Astrocyte (in vitro differentiated cells and primary cell): ENCODE measurements at regions not wholly inside any gene's neighbourhood (a gene's known extent, or its start where the extent isn't known, plus 50 kb on each side); places are given as distances from the start of the nearest gene placed in this dataset.

Experiments
- DNase-seq: peaks from one replicate; pipeline ENCODE4 v3.0.0-alpha.2; 2010; ENCODE audit warnings: low read depth
- FAIRE-seq: peaks from 2 replicates; lab custom pipeline; 2011; peaks lifted over from hg19 to GRCh38; lab: Jason Lieb, UNC
- H2AFZ ChIP-seq: 2 replicates; pipeline ENCODE4 v1.6.0; 2012; ENCODE audit warnings: low read depth, low read length, inconsistent platforms
- H3K27ac ChIP-seq: 2 replicates; pipeline ENCODE4 v1.5.1; 2011; ENCODE audit warnings: low read depth, low read length, inconsistent platforms
- H3K27me3 ChIP-seq: 2 replicates; pipeline ENCODE4 v1.6.0; 2011; ENCODE audit warnings: low read length, inconsistent platforms; ENCODE audit not compliant: insufficient read depth
- H3K36me3 ChIP-seq: 2 replicates; pipeline ENCODE4 v1.5.1; 2011; ENCODE audit warnings: low read length, inconsistent platforms; ENCODE audit not compliant: insufficient read depth
- H3K4me1 ChIP-seq: 2 replicates; pipeline ENCODE4 v1.5.1; 2011; ENCODE audit warnings: low read length, inconsistent platforms; ENCODE audit not compliant: insufficient read depth
- H3K4me2 ChIP-seq: 2 replicates; pipeline ENCODE4 v1.6.0; 2012; ENCODE audit warnings: low read length, inconsistent platforms
- H3K4me3 ChIP-seq: 2 replicates; pipeline ENCODE4 v1.5.1; 2011; ENCODE audit warnings: low read depth, mild to moderate bottlenecking, low read length, inconsistent platforms; ENCODE audit not compliant: insufficient read depth
- H3K79me2 ChIP-seq: 2 replicates; pipeline ENCODE4 v1.6.0; 2012; ENCODE audit warnings: mild to moderate bottlenecking, low read length, inconsistent platforms; ENCODE audit not compliant: insufficient read depth
- H3K9ac ChIP-seq: 2 replicates; pipeline ENCODE4 v1.6.0; 2012; ENCODE audit warnings: mild to moderate bottlenecking, low read length, inconsistent platforms
- H3K9me3 ChIP-seq: 2 replicates; pipeline ENCODE4 v1.5.1; 2012; ENCODE audit warnings: low read depth, mild to moderate bottlenecking, low read length, inconsistent platforms; ENCODE audit not compliant: insufficient read depth
- H4K20me1 ChIP-seq: 2 replicates; pipeline ENCODE4 v1.6.0; 2012; ENCODE audit warnings: low read length, inconsistent platforms; ENCODE audit not compliant: insufficient read depth
- H3K27ac Mint-ChIP-seq: one replicate; pipeline ENCODE4 v1.8.0; 2021; ENCODE audit warnings: mild to moderate bottlenecking, mixed read lengths; ENCODE audit not compliant: unreplicated experiment
- H3K27me3 Mint-ChIP-seq: one replicate; pipeline ENCODE4 v1.8.0; 2021; ENCODE audit warnings: low read depth, mixed read lengths; ENCODE audit not compliant: unreplicated experiment
- H3K36me3 Mint-ChIP-seq: one replicate; pipeline ENCODE4 v1.8.0; 2021; ENCODE audit warnings: low read depth, mixed read lengths; ENCODE audit not compliant: unreplicated experiment
- H3K4me1 Mint-ChIP-seq: one replicate; pipeline ENCODE4 v1.8.0; 2021; ENCODE audit warnings: low read depth, mixed read lengths; ENCODE audit not compliant: unreplicated experiment
- H3K4me3 Mint-ChIP-seq: one replicate; pipeline ENCODE4 v1.8.0; 2021; ENCODE audit warnings: mild to moderate bottlenecking, moderate library complexity, mixed read lengths; ENCODE audit not compliant: unreplicated experiment
- H3K9me3 Mint-ChIP-seq: one replicate; pipeline ENCODE4 v1.8.0; 2021; ENCODE audit warnings: mild to moderate bottlenecking, mixed read lengths; ENCODE audit not compliant: unreplicated experiment
- EZH2 ChIP-seq: IDR thresholded peaks from 2 replicates; pipeline ENCODE4 v1.6.1; 2012; ENCODE audit warnings: mild to moderate bottlenecking, low read length, inconsistent platforms; ENCODE audit not compliant: insufficient read depth
- TF ChIP-seq, protein P1 (sequence below): IDR thresholded peaks from 2 replicates; pipeline ENCODE4 v1.5.1; 2011; ENCODE audit warnings: low read depth, mild to moderate bottlenecking, inconsistent platforms, low read length, moderate library complexity; ENCODE audit not compliant: insufficient read depth

- Histone ChIP-seq H3K36me3 (no peaks in the 10 kb centered on the region), H3K79me2 (no peaks in the 10 kb centered on the region), H3K27me3 (no peaks in the 10 kb centered on the region), H2AFZ (no peak overlapping the region), H3K27ac (no peak overlapping the region), H3K4me1 (peaks cover 10% of the 10 kb centered on the region), H3K9ac (no peak overlapping the region), H4K20me1 (no peaks in the 10 kb centered on the region), H3K4me3 (no peak overlapping the region), H3K4me2 (no peak overlapping the region), H3K9me3 (peaks cover 4% of the 10 kb centered on the region)
- Mint-ChIP-seq H3K27ac (no peak overlapping the region), H3K4me3 (no peak overlapping the region), H3K36me3 (peaks cover 4% of the 10 kb centered on the region), H3K27me3 (peaks cover 8% of the 10 kb centered on the region), H3K4me1 (peaks cover 6% of the 10 kb centered on the region), H3K9me3 (peaks cover 37% of the 10 kb centered on the region)
- FAIRE-seq, result no peak
- DNase-seq, result no peak
- TF ChIP-seq, protein P1, sequence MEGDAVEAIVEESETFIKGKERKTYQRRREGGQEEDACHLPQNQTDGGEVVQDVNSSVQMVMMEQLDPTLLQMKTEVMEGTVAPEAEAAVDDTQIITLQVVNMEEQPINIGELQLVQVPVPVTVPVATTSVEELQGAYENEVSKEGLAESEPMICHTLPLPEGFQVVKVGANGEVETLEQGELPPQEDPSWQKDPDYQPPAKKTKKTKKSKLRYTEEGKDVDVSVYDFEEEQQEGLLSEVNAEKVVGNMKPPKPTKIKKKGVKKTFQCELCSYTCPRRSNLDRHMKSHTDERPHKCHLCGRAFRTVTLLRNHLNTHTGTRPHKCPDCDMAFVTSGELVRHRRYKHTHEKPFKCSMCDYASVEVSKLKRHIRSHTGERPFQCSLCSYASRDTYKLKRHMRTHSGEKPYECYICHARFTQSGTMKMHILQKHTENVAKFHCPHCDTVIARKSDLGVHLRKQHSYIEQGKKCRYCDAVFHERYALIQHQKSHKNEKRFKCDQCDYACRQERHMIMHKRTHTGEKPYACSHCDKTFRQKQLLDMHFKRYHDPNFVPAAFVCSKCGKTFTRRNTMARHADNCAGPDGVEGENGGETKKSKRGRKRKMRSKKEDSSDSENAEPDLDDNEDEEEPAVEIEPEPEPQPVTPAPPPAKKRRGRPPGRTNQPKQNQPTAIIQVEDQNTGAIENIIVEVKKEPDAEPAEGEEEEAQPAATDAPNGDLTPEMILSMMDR, result no peak
- TF ChIP-seq EZH2, result no peak
Measured at GRCh38 chr16:54353097-54353496, 66.5 kb upstream of the IRX3 start.

GRCh38 chr16:54351171-54351570, 64.6 kb upstream of the IRX3 start:
- Mint-ChIP-seq H3K36me3 (peaks cover 4% of the 10 kb centered on the region), H3K27me3 (peaks cover 12% of the 10 kb centered on the region), H3K9me3 (peaks cover 36% of the 10 kb centered on the region), H3K4me1 (peaks cover 10% of the 10 kb centered on the region), H3K27ac (no peak overlapping the region), H3K4me3 (no peak overlapping the region)
- Histone ChIP-seq H3K27me3 (no peaks in the 10 kb centered on the region), H3K9ac (no peak overlapping the region), H3K4me1 (peaks cover 10% of the 10 kb centered on the region), H3K27ac (no peak overlapping the region), H2AFZ (peak overlapping the region; percentile 49), H3K9me3 (peaks cover 4% of the 10 kb centered on the region), H3K79me2 (no peaks in the 10 kb centered on the region), H3K4me3 (no peak overlapping the region), H3K4me2 (peak overlapping the region; percentile 33), H3K36me3 (no peaks in the 10 kb centered on the region), H4K20me1 (no peaks in the 10 kb centered on the region)
- FAIRE-seq (no peak), DNase-seq (peak; percentile 33)
- TF ChIP-seq, protein P1, result no peak
- TF ChIP-seq EZH2, result no peak

GRCh38 chr16:54347961-54348360, 61.4 kb upstream of the IRX3 start:
- Histone ChIP-seq H3K4me3 (no peak overlapping the region), H3K9ac (no peak overlapping the region), H3K36me3 (no peaks in the 10 kb centered on the region), H3K79me2 (no peaks in the 10 kb centered on the region), H4K20me1 (no peaks in the 10 kb centered on the region), H3K4me2 (no peak overlapping the region), H3K27ac (no peak overlapping the region), H3K4me1 (peaks cover 7% of the 10 kb centered on the region), H3K27me3 (no peaks in the 10 kb centered on the region), H3K9me3 (no peaks in the 10 kb centered on the region), H2AFZ (no peak overlapping the region)
- peaks cover 10% of the 10 kb centered on the region for H3K4me1 Mint-ChIP-seq
- peaks cover 22% of the 10 kb centered on the region for H3K27me3 Mint-ChIP-seq
- no peak for TF ChIP-seq EZH2
- no peak for DNase-seq
- H3K27ac Mint-ChIP-seq, result no peak overlapping the region
- H3K36me3 Mint-ChIP-seq, result peaks cover 4% of the 10 kb centered on the region
- H3K4me3 Mint-ChIP-seq, result no peak overlapping the region
- peaks cover 21% of the 10 kb centered on the region for H3K9me3 Mint-ChIP-seq
- FAIRE-seq, result no peak
